Activated CD8-positive, alpha-beta T cell treated with anti-CD3 and anti-CD28 coated beads, Interleukin-2, amount 10 ng/mL, durations not matched to agents 7 days and 5 days (primary cell): ENCODE measurements at regions not wholly inside any gene's neighbourhood (a gene's known extent, or its start where the extent isn't known, plus 50 kb on each side); places are given as distances from the start of the nearest gene placed in this dataset.

Experiments used
- ATAC-seq: fragments of 150-1000 bp; cut with Tn5 transposase; one replicate; pipeline ENCODE4 v1.10.0; 2021; ENCODE audit warnings: moderate library complexity
- CTCF ChIA-PET: fragments of 350-600 bp; sonication (Branson Sonifier 250); formaldehyde crosslinking; loops from one replicate; lab custom pipeline; 2021; ENCODE audit warnings: antibody characterized with exemption; lab: Charles Lee
- POLR2A ChIA-PET: fragments of 350-600 bp; sonication (Branson Sonifier 250); formaldehyde crosslinking; loops from one replicate; lab custom pipeline; 2021; ENCODE audit warnings: antibody characterized with exemption; lab: Charles Lee
- DNase-seq: peaks from one replicate; pipeline ENCODE4 v3.0.0-alpha.2; 2020
- H3K27ac Mint-ChIP-seq: one replicate; pipeline ENCODE4 v1.8.0; 2021; ENCODE audit warnings: mild to moderate bottlenecking, mixed read lengths
- H3K27me3 Mint-ChIP-seq: one replicate; pipeline ENCODE4 v1.8.0; 2021; ENCODE audit warnings: low read depth, mixed read lengths
- H3K36me3 Mint-ChIP-seq: one replicate; pipeline ENCODE4 v1.8.0; 2021; ENCODE audit warnings: low read depth, mixed read lengths
- H3K4me1 Mint-ChIP-seq: one replicate; pipeline ENCODE4 v1.8.0; 2021; ENCODE audit warnings: low read depth, mixed read lengths
- H3K4me3 Mint-ChIP-seq: one replicate; pipeline ENCODE4 v1.8.0; 2021; ENCODE audit warnings: mild to moderate bottlenecking, mixed read lengths
- H3K9me3 Mint-ChIP-seq: one replicate; pipeline ENCODE4 v1.8.0; 2022; ENCODE audit warnings: mixed read lengths; ENCODE audit not compliant: insufficient read depth

GRCh38 chr3:101938262-101938847 lies 89.0 kb downstream of the NFKBIZ start:
- ATAC-seq (peak; percentile 57), DNase-seq (no peak)
- H3K27me3 Mint-ChIP-seq: no peaks in the 10 kb centered on the region
- ChIA-PET POLR2A (interaction anchor here (1.3 to 3.9 kb wide), 3 partner anchors 86 to 176 kb away, joined by 3 to 25 read pairs (median 9); partner anchors contain the start of gene NFKBIZ), CTCF (interaction anchor here (0.7 to 1.5 kb wide), 2 partner anchors 287 kb away, joined by 3 to 4 read pairs; no protein-coding TSS in a partner anchor)
- no peak overlapping the region for H3K4me3 Mint-ChIP-seq
- H3K4me1 Mint-ChIP-seq: peaks cover 41% of the 10 kb centered on the region
- H3K36me3 Mint-ChIP-seq: peaks cover 10% of the 10 kb centered on the region
- no peaks in the 10 kb centered on the region for H3K9me3 Mint-ChIP-seq
- no peak overlapping the region for H3K27ac Mint-ChIP-seq

- DNase-seq: no peak
- POLR2A ChIA-PET: no interaction called here
- CTCF ChIA-PET: interaction anchor here (0.7 kb wide), 2 partner anchors 286 to 289 kb away, joined by 3 to 4 read pairs; no protein-coding TSS in a partner anchor
Measured at GRCh38 chr3:101939361-101940049, 90.2 kb downstream of the NFKBIZ start.

GRCh38 chr3:101940521-101941317 lies 91.4 kb downstream of the NFKBIZ start:
- Mint-ChIP-seq H3K27ac (no peak overlapping the region), H3K36me3 (peaks cover 7% of the 10 kb centered on the region), H3K4me3 (no peak overlapping the region), H3K27me3 (no peaks in the 10 kb centered on the region), H3K9me3 (no peaks in the 10 kb centered on the region), H3K4me1 (peaks cover 34% of the 10 kb centered on the region)
- ATAC-seq (no peak), DNase-seq (no peak)
- CTCF ChIA-PET: no interaction called here
- POLR2A ChIA-PET: no interaction called here

More at GRCh38 chr3:101939361-101940049, 90.2 kb downstream of the NFKBIZ start:
- Mint-ChIP-seq H3K4me3 (no peak overlapping the region), H3K27me3 (no peaks in the 10 kb centered on the region), H3K9me3 (no peaks in the 10 kb centered on the region), H3K27ac (no peak overlapping the region), H3K4me1 (peaks cover 41% of the 10 kb centered on the region), H3K36me3 (peaks cover 7% of the 10 kb centered on the region)
- no peak for ATAC-seq

GRCh38 chr3:101941318-101942040 lies 92.2 kb downstream of the NFKBIZ start:
- no peak overlapping the region for H3K27ac Mint-ChIP-seq
- H3K9me3 Mint-ChIP-seq: no peaks in the 10 kb centered on the region
- peaks cover 7% of the 10 kb centered on the region for H3K36me3 Mint-ChIP-seq
- H3K27me3 Mint-ChIP-seq: no peaks in the 10 kb centered on the region
- no peak overlapping the region for H3K4me3 Mint-ChIP-seq
- ChIA-PET POLR2A (no interaction called here), CTCF (no interaction called here)
- peaks cover 28% of the 10 kb centered on the region for H3K4me1 Mint-ChIP-seq
- no peak for DNase-seq
- no peak for ATAC-seq

- H3K4me3 Mint-ChIP-seq: peak overlapping the region; percentile 2
- peaks cover under 1% of the 10 kb centered on the region for H3K36me3 Mint-ChIP-seq
- no peak for ATAC-seq
- no peak overlapping the region for H3K27ac Mint-ChIP-seq
- no peak for DNase-seq
- no peaks in the 10 kb centered on the region for H3K9me3 Mint-ChIP-seq
- no peaks in the 10 kb centered on the region for H3K27me3 Mint-ChIP-seq
- H3K4me1 Mint-ChIP-seq: peaks cover 20% of the 10 kb centered on the region
- ChIA-PET POLR2A (no interaction called here), CTCF (no interaction called here)
Measured at GRCh38 chr3:101942356-101942755, 93.0 kb downstream of the NFKBIZ start.

GRCh38 chr3:101943029-101943428 lies 93.7 kb downstream of the NFKBIZ start:
- Mint-ChIP-seq H3K4me1 (peaks cover 19% of the 10 kb centered on the region), H3K4me3 (no peak overlapping the region), H3K36me3 (no peaks in the 10 kb centered on the region), H3K27ac (no peak overlapping the region), H3K9me3 (no peaks in the 10 kb centered on the region), H3K27me3 (no peaks in the 10 kb centered on the region)
- ATAC-seq (no peak), DNase-seq (no peak)
- ChIA-PET CTCF (interaction anchor here (0.5 to 0.8 kb wide), 2 partner anchors 72 to 282 kb away, joined by 3 read pairs; no protein-coding TSS in a partner anchor), POLR2A (no interaction called here)

GRCh38 chr3:101944308-101944707 lies 95.0 kb downstream of the NFKBIZ start:
- DNase-seq (no peak), ATAC-seq (no peak)
- ChIA-PET CTCF (no interaction called here), POLR2A (no interaction called here)
- Mint-ChIP-seq H3K4me3 (no peak overlapping the region), H3K27me3 (no peaks in the 10 kb centered on the region), H3K27ac (no peak overlapping the region), H3K4me1 (peaks cover 19% of the 10 kb centered on the region), H3K36me3 (no peaks in the 10 kb centered on the region), H3K9me3 (no peaks in the 10 kb centered on the region)

DNA sequence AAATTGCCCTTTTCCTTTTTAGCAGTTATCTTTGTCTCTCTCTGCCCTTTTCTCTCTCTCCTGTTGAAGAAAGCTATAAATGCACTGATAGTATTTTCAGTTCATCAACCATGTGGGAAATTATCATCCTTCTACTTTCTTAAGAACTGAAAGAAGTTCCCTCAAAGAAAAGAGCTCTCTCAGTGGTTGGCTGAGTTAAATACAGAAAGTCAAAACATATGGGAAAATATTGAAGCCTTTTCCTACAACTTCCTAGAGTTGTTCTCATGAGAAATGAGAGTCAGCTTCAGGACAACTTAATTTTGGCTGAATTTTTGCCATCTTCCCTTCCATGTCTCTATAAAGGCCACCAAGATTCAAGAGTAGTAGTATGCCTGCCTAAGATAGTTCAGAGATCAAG lies 96.7 kb downstream of the NFKBIZ start:
- DNase-seq (no peak), ATAC-seq (no peak)
- Mint-ChIP-seq H3K4me3 (no peak overlapping the region), H3K27me3 (no peaks in the 10 kb centered on the region), H3K4me1 (peaks cover 24% of the 10 kb centered on the region), H3K36me3 (no peaks in the 10 kb centered on the region), H3K27ac (no peak overlapping the region), H3K9me3 (no peaks in the 10 kb centered on the region)
- CTCF ChIA-PET: no interaction called here
- POLR2A ChIA-PET: interaction anchor here (0.9 kb wide), 1 partner anchor 118 kb away, joined by 4 read pairs; no protein-coding TSS in a partner anchor

- Mint-ChIP-seq H3K9me3 (no peaks in the 10 kb centered on the region), H3K4me3 (no peak overlapping the region), H3K27ac (no peak overlapping the region), H3K27me3 (no peaks in the 10 kb centered on the region), H3K4me1 (peaks cover 19% of the 10 kb centered on the region), H3K36me3 (no peaks in the 10 kb centered on the region)
- POLR2A ChIA-PET: no interaction called here
- CTCF ChIA-PET: no interaction called here
- no peak for DNase-seq
- ATAC-seq: no peak
Measured at GRCh38 chr3:101946906-101947305, 97.6 kb downstream of the NFKBIZ start.

- Mint-ChIP-seq H3K27ac (no peak overlapping the region), H3K27me3 (no peaks in the 10 kb centered on the region), H3K36me3 (no peaks in the 10 kb centered on the region), H3K9me3 (no peaks in the 10 kb centered on the region), H3K4me1 (peaks cover 5% of the 10 kb centered on the region), H3K4me3 (no peak overlapping the region)
- DNase-seq (no peak), ATAC-seq (peak; percentile 51)
- ChIA-PET CTCF (interaction anchor here (1.8 kb wide), 1 partner anchor 275 kb away, joined by 5 read pairs; no protein-coding TSS in a partner anchor), POLR2A (interaction anchor here (1.6 kb wide), 1 partner anchor 101 kb away, joined by 4 read pairs; the partner anchor contains the start of gene NFKBIZ)
Measured at GRCh38 chr3:101950510-101950909, 101.2 kb downstream of the NFKBIZ start.
